ENCODE measurements at regions not wholly inside any gene's neighbourhood (a gene's known extent, or its start where the extent isn't known, plus 50 kb on each side); places are given as distances from the start of the nearest gene placed in this dataset.
A peak's percentile ranks its signal among the peaks of the same experiment; 100 is the strongest.

DNA sequence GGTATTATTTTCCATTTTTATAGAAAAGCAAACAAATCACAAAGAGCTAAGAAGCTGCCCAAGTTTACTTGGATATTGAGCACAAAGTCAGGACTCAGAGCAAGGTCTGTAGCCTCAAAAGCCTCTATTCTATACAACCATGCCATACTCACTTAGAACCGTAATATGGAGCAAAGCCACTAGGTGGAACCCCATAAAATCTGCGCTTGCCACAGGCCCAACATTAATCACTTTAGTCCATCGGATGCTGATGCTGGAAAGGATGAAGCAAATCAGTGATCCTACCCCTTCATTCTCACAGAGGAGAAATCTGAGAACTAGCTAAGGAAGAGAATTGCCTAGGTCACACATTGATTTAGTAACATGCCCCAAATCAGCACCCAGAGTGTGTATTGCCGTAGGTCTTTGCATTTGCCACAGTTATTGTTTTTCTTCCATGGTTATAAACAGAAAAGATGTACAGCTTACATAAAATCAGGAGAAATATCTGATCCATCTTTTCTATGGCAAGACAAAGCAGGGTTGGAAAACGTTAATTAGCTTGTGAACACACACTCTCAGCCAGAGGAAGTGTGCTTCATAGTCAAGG is 56.7 kb upstream of the RAB38 start:
- peak; percentile 18 to 54 for DNase-seq

DNA sequence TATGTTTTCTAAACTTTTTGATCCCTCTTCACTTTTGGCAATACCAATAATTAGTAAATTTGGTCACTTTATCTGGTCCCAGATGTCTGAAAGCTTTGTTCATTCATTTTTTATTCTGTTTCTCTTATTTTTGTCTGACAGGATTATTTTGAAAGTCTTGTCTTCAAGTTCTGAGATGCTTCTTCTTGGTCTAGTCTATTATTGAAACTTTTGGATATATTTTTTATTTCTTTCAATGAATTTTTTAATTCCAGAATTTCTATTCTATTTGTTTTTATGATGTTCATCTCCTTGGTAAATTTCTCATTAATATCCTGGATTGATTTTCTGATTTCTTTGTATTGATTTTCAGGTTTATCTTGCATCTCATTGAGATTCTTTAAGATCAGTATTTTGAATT is 54.1 kb upstream of the RAB38 start:
- DNase-seq, result no peak

All from inflammatory macrophage treated with lipopolysaccharide for 1 hour (primary cell).